Tibial nerve (tissue), 4 donors: ENCODE measurements at regions not wholly inside any gene's neighbourhood (a gene's known extent, or its start where the extent isn't known, plus 50 kb on each side); places are given as distances from the start of the nearest gene placed in this dataset.

ENCODE experiments used
- DNase-seq, 2 donors: peaks; one replicate each; pipeline ENCODE4 v3.0.0-alpha.2; 2019; ENCODE audit warnings: low spot score in 2 of 2
- H3K27ac ChIP-seq, 4 donors: fragments of 200-600 bp; sonication (generic) in 3 of 4; one replicate each; pipeline ENCODE4 v1.5.1; 2017 to 2019; ENCODE audit warnings: mild to moderate bottlenecking in 1 of 4
- H3K27me3 ChIP-seq, 2 donors: fragments of 200-600 bp; sonication (generic) in 1 of 2; one replicate each; pipeline versions ENCODE4 v1.5.1 to v1.6.0; 2017 to 2019
- H3K36me3 ChIP-seq, 3 donors: fragments of 200-600 bp; sonication (generic); one replicate each; pipeline ENCODE4 v1.5.1; 2018 to 2019
- H3K4me1 ChIP-seq, 4 donors: fragments of 200-600 bp; sonication (generic) in 3 of 4; one replicate each; pipeline ENCODE4 v1.5.1; 2017 to 2019
- H3K4me3 ChIP-seq, 4 donors: fragments of 200-600 bp; sonication (generic) in 3 of 4; one replicate each; pipeline ENCODE4 v1.5.1; 2017 to 2019; ENCODE audit warnings: mild to moderate bottlenecking in 1 of 4, moderate library complexity in 1 of 4
- H3K9me3 ChIP-seq, 4 donors: fragments of 200-600 bp; sonication (generic) in 3 of 4; one replicate each; pipeline ENCODE4 v1.5.1; 2017 to 2019
- EP300 ChIP-seq, 2 donors: sonication (generic); formaldehyde crosslinking; IDR thresholded peaks; one replicate each; pipeline ENCODE4 v1.6.1; 2017; ENCODE audit warnings: antibody characterized with exemption in 2 of 2, mild to moderate bottlenecking in 1 of 2
- POLR2A ChIP-seq, 2 donors: fragments of 450-650 bp; IDR thresholded peaks; one replicate each; pipeline ENCODE4 v1.6.1; 2017; ENCODE audit warnings: antibody characterized with exemption in 2 of 2, mild to moderate bottlenecking in 2 of 2, moderate library complexity in 2 of 2
- WGBS, 2 donors: methylation state at CpG; one replicate each; pipeline ENCODE4 v1.1.5; 2018; 5-methylcytosine and 5-hydroxymethylcytosine counted together
- TF ChIP-seq, protein P1 (sequence below), 5 experiments: fragments of 200-600 bp in 3 of 5; fragments of 450-650 bp in 2 of 5; sonication (generic) in 3 of 5; IDR thresholded peaks; one replicate each; pipeline ENCODE4 v1.5.1; 2016 to 2019; ENCODE audit warnings: antibody characterized with exemption in 5 of 5, mild to moderate bottlenecking in 3 of 5, moderate library complexity in 2 of 5

DNA sequence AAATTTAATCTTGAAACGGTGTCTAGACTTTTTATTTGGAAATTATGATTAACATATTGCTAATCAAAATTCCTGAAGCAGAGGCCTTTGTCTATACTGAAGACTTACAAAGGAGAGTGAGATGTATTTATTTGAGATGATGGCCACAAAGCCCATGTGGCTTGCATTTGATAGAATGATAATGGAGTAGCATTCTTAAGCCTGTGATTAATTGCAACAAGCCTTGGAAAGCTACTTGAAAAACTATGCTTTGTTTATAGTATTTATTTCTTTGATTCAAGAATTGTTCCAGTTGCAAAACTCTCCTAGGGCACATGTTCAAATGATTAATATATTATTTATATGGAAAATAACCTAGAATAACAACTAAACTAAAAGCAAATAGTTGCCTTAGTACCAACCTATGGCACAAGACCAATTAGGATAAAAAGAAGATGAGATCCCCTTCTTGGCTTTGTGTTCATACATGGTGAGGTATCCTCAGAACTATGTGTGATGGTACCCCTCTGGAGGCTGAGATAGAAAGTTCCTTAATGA lies 244.1 kb upstream of the TBL1XR1 start:
- H3K27ac ChIP-seq: no peak overlapping the region
- peaks cover 0 to 3% (median 0%) of the 10 kb centered on the region in 4 donors for H3K4me1 ChIP-seq
- 82 to 90% methylated on average over 1 of the region's 1 CpG for WGBS, 2 donors

DNA sequence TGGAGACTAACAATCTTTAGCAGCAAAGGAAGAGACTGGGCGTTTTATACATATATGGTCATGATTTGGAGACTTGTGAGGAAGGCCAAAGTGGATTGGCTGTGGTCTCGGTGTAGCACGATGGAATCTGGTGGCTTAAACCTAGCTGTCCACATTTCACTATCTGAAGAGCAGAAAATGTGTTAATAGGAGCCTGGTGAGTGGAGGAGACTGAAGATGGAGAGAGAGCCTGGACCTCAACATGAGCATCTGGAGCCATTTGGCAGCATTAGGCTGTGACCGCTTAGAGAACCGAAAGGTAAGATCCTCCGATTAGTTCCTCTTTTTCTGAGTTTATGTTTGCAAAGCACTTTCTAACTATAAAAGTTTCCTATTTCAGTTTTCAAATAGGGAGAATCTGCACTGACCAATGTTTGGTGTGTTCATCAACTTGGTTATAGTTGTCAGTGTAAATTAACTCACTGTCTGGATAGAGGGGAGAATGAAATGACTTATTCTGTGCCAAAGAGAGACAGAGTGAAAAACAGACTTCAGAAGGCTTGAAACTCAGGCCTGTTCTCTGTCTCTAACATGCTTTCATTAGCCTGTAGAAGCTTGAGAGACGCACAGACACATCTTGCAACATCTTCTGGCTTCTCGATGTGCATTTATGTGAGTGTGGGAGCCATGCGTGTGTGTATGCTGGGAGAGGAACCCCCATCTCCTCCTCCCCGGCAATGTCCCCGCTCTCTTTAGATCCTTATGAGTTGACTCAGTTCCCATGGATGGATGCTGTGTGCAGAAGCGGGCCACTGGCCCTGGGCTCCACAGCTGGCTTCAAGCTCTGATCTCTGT lies 244.7 kb upstream of the TBL1XR1 start:
- TF ChIP-seq, protein P1, sequence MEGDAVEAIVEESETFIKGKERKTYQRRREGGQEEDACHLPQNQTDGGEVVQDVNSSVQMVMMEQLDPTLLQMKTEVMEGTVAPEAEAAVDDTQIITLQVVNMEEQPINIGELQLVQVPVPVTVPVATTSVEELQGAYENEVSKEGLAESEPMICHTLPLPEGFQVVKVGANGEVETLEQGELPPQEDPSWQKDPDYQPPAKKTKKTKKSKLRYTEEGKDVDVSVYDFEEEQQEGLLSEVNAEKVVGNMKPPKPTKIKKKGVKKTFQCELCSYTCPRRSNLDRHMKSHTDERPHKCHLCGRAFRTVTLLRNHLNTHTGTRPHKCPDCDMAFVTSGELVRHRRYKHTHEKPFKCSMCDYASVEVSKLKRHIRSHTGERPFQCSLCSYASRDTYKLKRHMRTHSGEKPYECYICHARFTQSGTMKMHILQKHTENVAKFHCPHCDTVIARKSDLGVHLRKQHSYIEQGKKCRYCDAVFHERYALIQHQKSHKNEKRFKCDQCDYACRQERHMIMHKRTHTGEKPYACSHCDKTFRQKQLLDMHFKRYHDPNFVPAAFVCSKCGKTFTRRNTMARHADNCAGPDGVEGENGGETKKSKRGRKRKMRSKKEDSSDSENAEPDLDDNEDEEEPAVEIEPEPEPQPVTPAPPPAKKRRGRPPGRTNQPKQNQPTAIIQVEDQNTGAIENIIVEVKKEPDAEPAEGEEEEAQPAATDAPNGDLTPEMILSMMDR (IDR thresholded peaks at IDR 0.05): no peak
- TF ChIP-seq POLR2A (IDR thresholded peaks at IDR 0.05): no peak
- no peak for TF ChIP-seq EP300 (IDR thresholded peaks at IDR 0.05)
- Histone ChIP-seq H3K4me3 (no peak overlapping the region), H3K27me3 (no peaks in the 10 kb centered on the region), H3K36me3 (no peaks in the 10 kb centered on the region), H3K27ac (peak overlapping the region in 1 of 4 donors; percentile 27), H3K9me3 (no peaks in the 10 kb centered on the region), H3K4me1 (peaks cover 0 to 3% (median 0%) of the 10 kb centered on the region in 4 donors)
- WGBS, 2 donors: 81 to 84% methylated on average over 12 of the region's 12 CpGs
- no peak for DNase-seq

More for the DNA sequence above, 244.1 kb upstream of the TBL1XR1 start:
- no peak for DNase-seq
- H3K36me3 ChIP-seq: no peaks in the 10 kb centered on the region
- no peak for TF ChIP-seq EP300 (IDR thresholded peaks at IDR 0.05)
- TF ChIP-seq, protein P1 (IDR thresholded peaks at IDR 0.05): no peak
- no peak for TF ChIP-seq POLR2A (IDR thresholded peaks at IDR 0.05)
- H3K4me3 ChIP-seq: no peak overlapping the region
- no peaks in the 10 kb centered on the region for H3K27me3 ChIP-seq
- H3K9me3 ChIP-seq: no peaks in the 10 kb centered on the region

DNA sequence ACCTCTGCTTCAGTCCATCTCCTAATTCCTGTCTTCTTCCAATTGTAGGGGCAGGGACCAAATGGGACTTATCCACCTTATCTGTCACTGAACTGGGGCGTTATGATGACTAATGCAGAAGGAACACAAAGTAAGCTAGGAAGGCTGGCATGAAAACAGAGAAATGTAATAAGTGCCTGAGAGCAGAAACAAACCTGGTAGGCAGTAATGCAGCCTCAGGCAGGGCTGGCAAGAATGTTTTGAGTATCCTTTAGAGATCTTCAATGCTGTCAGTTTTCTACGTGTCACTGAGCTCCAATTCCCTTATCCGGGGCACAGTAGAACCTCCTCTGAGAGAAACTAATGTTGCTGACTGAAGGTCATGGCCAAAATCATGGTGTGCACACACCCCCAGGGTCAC lies 246.2 kb upstream of the TBL1XR1 start:
- DNase-seq: no peak
- H3K4me1 ChIP-seq: peaks cover 0 to 3% (median 0%) of the 10 kb centered on the region in 4 donors
- 66 to 76% methylated on average over 3 of the region's 3 CpGs for WGBS, 2 donors
- no peaks in the 10 kb centered on the region for H3K9me3 ChIP-seq
- TF ChIP-seq, protein P1 (IDR thresholded peaks at IDR 0.05): no peak
- TF ChIP-seq POLR2A (IDR thresholded peaks at IDR 0.05) (no peak), EP300 (IDR thresholded peaks at IDR 0.05) (no peak)
- no peaks in the 10 kb centered on the region for H3K27me3 ChIP-seq
- no peak overlapping the region for H3K4me3 ChIP-seq
- H3K36me3 ChIP-seq: no peaks in the 10 kb centered on the region
- no peak overlapping the region for H3K27ac ChIP-seq

DNA sequence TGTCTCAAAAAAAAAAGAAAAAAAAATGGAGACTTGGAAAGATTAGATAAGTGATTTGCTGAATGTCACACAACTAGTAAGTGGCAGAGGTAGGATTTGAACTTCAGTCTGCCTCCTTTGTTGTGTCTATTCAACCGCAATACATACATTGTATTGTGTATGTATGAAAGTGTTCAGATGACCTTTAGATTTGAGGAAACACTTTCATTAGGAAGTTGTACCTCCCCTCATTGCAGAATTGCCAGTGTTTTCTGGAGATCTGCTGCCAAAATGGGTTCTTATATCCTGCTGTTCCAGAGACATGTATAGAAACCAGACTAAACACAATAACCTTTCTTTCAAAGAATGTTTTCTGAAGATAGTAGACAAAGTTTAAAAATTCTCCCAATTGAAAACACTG lies 247.4 kb upstream of the TBL1XR1 start:
- Histone ChIP-seq H3K27ac (no peak overlapping the region), H3K36me3 (no peaks in the 10 kb centered on the region), H3K27me3 (no peaks in the 10 kb centered on the region), H3K4me3 (no peak overlapping the region), H3K9me3 (no peaks in the 10 kb centered on the region), H3K4me1 (peaks cover 0 to 3% (median 0%) of the 10 kb centered on the region in 4 donors)
- TF ChIP-seq EP300 (IDR thresholded peaks at IDR 0.05): no peak
- WGBS, 2 donors: 87 to 89% methylated on average over 1 of the region's 1 CpG
- DNase-seq: no peak

DNA sequence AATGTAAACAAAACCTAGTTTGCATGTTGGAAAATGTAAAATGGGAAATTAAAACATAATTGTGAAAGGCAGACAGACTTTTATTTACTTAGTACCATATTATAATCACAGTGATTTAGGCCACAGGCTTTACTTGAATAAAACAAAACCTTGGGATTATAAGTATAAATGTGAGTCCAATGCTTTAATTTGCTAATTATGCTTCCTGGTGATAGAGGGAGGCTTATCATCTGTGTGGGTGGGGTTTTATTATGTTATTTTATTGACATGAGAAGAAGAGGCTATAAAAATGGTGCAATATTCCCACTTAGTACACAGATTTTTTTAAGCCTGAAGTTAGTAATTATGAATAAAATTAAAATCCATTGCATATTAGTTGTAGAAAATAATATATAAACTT lies 248.3 kb upstream of the TBL1XR1 start:
- no peaks in the 10 kb centered on the region for H3K36me3 ChIP-seq
- peaks cover 0 to 3% (median 0%) of the 10 kb centered on the region in 4 donors for H3K4me1 ChIP-seq
- no peaks in the 10 kb centered on the region for H3K27me3 ChIP-seq
- H3K4me3 ChIP-seq: no peak overlapping the region
- TF ChIP-seq EP300 (IDR thresholded peaks at IDR 0.05): no peak
- TF ChIP-seq POLR2A (IDR thresholded peaks at IDR 0.05): no peak
- TF ChIP-seq, protein P1 (IDR thresholded peaks at IDR 0.05): no peak
- no peaks in the 10 kb centered on the region for H3K9me3 ChIP-seq
- peak overlapping the region in 1 of 4 donors; percentile 37 for H3K27ac ChIP-seq
- no peak for DNase-seq
